ENCODE measurements at regions not wholly inside any gene's neighbourhood (a gene's known extent, or its start where the extent isn't known, plus 50 kb on each side); places are given as distances from the start of the nearest gene placed in this dataset.

DNA sequence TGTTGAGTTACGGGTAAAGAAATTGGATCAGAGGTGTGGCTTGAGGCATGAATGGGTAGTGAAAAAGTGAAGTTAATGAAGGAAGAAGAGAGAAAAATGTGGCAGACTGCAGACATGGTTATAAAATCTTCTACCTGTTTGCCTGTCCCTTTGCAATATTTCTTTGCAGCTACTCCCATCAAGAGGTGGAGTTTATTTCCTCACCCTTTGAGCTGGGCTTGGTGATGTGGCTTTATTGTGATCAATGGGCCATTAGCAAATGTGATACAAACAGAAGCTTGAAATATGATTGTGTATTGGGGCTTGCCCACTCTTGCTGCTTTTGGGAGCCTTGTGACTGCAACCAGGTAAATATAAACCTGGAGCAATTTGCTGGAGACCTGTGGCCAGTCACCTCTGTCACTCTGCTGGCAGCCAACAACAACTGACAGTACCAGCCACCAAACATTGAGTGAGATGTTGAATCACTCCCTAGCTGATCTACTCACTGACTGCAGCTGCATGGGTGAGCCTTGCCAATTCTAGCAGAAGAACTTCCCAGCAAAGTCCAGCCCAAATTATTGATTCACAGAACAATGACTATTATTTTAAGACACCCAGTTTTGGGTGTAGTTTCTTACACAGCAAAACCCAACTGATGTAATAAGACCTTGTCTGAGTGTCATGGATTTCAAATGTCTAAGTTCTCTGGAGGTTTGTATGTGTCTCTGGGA is 151.0 kb upstream of the ATP2B1 start:
- TF ChIP-seq, protein P1, sequence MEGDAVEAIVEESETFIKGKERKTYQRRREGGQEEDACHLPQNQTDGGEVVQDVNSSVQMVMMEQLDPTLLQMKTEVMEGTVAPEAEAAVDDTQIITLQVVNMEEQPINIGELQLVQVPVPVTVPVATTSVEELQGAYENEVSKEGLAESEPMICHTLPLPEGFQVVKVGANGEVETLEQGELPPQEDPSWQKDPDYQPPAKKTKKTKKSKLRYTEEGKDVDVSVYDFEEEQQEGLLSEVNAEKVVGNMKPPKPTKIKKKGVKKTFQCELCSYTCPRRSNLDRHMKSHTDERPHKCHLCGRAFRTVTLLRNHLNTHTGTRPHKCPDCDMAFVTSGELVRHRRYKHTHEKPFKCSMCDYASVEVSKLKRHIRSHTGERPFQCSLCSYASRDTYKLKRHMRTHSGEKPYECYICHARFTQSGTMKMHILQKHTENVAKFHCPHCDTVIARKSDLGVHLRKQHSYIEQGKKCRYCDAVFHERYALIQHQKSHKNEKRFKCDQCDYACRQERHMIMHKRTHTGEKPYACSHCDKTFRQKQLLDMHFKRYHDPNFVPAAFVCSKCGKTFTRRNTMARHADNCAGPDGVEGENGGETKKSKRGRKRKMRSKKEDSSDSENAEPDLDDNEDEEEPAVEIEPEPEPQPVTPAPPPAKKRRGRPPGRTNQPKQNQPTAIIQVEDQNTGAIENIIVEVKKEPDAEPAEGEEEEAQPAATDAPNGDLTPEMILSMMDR (IDR thresholded peaks at IDR 0.05): no peak
- no peak for TF ChIP-seq POLR2A (IDR thresholded peaks at IDR 0.05)

Measured in heart left ventricle (tissue), 13 donors.